Kidney glomerular epithelial cell (primary cell): ENCODE measurements at regions not wholly inside any gene's neighbourhood (a gene's known extent, or its start where the extent isn't known, plus 50 kb on each side); places are given as distances from the start of the nearest gene placed in this dataset.
A peak's percentile ranks its signal among the peaks of the same experiment; 100 is the strongest.
"Not testable (repeated sequence)": the region's sequence is repeated elsewhere in the genome, so short reads cannot be mapped to it uniquely, and the experiment has no call there.

Source experiments
- DNase-seq: peaks from one replicate; lab custom pipeline; 2025; lab: John Stamatoyannopoulos, UW

DNA sequence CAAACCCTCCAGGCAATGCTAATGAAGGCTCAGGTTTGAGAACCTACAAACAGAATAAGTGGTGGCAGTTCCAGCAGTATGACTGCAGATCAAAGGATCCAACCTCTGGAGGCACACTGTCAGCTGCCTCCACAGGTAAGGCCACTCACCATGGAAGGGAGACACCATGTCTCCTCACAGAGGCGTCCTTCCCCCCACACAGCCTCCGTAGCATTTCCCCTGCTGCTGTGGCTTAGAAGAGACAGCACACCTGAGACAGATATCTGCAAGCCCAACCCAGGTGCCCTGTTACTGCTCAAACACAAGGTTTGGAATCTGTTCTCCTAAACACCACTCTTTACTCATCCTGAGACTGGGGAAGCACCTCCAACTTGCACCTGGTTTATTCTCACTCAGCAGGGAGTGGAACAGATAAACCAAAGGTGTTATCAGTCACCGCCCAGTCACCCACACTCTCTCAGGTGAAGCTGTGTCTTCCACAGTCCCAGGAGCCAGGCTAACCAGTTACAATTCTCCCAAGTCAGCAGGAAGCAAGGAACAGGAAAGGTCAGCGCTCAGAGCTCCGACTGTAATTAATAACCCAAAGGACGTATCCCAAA is 311.2 kb downstream of the FOXO1 start:
- no peak for DNase-seq

DNA sequence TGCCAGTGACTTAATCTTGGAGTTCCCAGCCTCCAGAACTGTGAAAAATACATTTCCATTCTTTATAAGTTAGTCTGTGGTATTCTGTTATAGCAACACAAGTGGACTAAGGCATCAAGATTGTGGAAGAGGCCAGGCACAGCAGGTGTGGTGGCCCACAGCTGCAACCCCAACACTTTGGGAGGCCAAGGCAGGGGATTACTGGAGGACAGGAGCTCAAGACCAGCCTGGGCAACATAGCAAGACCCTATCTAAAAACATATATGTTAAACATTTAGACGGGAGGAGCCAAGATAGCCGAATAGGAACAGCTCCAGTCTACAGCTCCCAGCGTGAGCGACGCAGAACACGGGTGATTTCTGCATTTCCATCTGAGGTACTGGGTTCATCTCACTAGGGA is 310.4 kb downstream of the FOXO1 start:
- DNase-seq, result no peak

DNA sequence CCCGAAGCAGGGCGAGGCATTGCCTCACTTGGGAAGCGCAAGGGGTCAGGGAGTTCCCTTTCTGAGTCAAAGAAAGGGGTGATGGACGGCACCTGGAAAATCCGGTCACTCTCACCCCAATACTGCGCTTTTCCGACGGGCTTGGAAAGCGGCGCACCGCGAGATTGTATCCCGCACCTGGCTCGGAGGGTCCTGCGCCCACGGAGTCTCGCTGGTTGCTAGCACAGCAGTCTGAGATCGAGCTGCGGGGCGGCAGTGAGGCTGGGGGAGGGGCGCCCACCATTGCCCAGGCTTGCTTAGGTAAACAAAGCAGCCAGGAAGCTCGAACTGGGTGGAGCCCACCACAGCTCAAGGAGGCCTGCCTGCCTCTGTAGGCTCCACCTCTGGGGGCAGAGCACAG is 310.0 kb downstream of the FOXO1 start:
- not testable (repeated sequence) for DNase-seq

DNA sequence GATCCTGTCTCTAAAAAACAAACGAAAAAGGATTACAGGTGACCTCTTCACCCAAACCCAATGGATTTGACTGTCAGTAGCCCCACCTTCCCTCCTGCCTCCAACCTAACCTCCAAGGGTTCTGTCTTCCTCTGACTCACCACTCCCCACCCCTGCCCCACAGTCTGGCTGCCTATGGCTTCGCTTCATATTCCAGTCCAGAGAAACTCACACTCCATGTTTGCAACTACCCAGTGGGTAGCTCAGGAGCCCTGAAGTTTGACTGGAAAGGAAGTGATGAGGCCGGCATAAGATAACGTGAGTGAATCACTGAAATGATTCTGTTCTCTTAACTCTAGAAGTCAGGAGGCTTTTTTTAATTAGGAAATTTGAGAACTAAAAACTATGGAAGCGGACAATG is 303.9 kb downstream of the FOXO1 start:
- DNase-seq, result no peak

DNA sequence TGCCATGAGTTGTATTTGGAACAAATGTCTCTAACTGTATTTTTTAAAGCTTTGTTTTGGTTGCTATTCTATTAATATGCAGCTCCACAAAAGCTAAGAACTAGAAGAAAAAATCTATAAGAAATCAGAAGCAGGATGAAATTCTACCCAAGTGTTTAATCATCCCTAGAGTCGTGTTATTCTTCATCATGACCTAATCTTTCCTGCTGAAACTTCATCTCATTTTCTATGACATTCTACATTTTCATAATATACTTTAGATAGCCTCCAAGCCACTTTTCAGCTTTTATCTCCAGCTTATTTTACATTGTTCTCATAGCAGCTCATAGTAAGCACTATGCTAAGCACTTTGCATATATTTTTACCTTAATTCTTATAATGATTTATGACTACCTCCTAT is 302.8 kb downstream of the FOXO1 start:
- no peak for DNase-seq

DNA sequence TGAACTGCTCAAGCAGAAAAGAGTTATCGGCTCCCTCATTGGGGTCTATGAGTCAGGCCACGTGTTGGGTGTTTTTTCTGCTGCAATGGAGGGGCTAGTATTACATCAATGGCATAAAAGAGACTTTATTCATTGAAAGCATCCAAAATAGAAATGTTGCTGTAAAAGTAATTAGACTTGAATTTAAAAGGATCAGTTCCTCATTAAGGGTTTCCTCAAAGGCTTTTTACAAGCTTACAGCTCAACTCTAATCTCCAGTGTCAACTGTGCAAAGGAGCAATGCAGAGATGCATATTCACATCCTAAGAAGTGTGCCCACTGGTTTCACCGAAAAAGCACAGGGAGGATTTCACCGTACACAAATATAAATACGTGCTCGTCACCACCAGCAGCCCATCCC is 300.3 kb downstream of the FOXO1 start:
- no peak for DNase-seq

DNA sequence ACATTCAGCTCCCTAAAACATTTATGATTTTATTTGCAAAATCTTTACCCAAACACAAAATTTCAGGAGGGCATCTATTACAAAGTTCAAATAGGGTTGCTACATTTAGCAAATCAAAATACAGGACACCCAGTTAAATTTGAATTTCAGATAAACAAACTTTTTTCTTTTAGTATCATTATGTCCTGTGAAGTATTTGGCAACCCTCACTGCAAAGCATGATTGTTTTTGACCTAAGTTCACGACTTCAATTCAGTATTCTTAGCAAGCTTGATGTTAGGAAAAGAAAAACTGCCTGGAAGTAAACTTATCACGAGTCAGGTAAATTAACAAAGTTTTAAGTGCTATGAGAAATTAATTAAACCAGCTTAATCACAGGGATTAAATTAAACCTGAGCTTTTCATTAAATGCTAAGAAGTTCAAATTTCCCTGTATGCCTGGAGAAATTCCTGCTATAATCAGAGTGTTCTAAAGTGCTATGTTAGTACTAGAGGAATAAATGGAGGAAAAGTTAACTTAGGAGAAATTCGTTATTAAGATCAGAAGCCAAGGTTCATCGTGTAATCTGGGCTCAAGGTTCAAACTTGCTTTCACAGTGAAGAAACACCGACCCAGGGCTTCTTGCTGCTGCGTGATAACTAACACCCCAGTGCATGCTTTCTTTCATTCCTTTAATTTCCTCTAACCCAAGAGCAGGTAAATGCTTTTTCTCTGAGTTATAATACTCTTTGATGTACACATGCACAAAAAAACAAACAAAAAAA is 298.1 kb downstream of the FOXO1 start:
- no peak for DNase-seq

DNA sequence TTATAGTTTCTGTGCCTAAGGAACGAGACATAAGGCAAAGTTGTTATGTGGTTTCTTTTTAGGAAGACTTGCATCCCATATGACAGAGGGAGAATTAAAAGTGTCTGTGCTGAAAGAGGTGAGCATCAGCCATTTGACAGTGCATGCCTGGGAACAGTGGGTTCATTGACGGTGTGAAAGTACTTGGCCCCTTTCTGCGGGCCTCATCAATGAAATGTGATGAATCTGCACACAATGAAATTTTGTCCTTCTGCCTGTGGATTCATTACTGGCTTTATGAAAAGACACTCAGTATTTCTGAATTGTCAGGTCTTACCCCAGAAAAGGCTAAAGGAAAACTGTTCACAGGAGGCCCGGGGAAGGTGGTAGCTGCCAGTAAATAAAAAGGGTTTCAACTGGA is 295.8 kb downstream of the FOXO1 start:
- DNase-seq, result no peak

DNA sequence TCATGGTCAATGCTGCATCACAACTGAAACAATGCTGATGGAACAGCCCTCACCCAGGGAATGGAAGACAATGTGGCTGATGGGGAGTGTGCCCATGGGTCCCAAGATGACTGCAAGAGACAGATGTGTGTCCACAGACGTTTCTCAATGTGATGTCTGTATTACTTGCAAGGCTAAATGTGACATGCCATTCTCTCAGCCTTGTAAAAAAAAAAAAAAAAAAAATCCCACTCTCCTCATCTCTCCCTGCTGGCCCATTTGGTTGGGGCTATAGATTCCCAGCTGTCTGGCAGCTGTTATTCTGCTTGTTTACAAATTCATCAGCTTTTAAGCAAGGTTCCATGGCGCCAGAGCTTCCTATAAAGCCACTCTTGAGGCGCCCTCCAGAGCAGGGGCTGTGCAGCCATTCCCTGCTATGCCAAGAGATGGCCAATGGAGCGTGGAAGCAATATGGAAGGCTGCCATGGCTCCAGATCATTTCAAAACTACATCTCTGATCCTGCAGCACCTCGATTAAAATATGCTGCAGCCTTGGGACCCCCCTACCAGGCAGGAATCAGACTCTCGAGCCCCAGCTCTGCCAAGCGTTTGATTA is 294.8 kb downstream of the FOXO1 start:
- DNase-seq, result no peak

DNA sequence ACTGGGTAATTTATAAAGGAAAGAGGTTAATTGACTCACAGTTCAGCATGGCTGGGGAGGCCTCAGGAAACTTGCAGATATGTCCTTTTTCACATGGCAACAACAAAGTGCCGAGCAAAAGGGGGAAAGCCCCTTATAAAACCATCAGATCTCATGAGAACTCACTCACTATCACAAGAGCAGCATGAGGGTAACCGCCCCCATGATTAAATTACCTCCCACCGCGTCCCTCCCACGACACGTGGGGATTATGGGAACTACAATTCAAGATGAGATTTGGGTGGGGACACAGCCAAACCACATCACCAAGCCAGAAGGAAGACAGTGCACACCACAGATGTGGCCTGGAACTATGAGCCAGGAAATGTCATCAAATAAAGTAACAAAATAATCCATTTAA is 292.8 kb downstream of the FOXO1 start:
- DNase-seq, result not testable (repeated sequence)

DNA sequence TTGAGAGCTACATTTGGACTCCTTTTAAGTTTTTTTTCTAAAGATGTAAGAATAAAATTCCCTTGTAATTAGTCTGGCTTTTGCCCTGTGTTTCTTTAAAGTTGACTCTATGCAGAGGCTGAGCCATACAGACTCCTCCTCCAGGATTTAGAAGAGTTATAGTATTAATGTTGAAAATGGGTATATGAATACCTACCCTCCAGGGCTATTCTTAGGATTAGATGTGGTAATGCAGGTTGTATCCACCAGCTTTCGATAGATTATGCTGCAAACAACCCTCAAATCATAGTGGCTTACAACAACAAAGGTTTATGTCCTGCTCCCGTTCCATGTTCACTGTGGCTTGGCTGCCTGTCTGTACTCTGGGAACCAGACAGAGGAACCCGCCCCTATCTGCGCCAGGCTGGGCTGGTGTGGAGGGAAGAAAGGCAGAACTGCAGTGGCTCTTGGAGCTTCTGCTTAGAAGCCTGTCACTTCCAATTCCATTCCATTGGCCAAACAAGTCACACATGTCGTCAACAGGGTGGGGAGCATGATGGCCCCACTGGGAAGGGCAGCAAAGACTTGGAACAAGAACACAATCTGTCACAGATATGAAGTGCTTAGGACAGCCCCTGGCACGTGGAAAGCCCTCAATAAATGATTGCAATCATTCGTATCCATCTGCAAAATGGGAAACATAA is 290.8 kb downstream of the FOXO1 start:
- DNase-seq, result no peak

DNA sequence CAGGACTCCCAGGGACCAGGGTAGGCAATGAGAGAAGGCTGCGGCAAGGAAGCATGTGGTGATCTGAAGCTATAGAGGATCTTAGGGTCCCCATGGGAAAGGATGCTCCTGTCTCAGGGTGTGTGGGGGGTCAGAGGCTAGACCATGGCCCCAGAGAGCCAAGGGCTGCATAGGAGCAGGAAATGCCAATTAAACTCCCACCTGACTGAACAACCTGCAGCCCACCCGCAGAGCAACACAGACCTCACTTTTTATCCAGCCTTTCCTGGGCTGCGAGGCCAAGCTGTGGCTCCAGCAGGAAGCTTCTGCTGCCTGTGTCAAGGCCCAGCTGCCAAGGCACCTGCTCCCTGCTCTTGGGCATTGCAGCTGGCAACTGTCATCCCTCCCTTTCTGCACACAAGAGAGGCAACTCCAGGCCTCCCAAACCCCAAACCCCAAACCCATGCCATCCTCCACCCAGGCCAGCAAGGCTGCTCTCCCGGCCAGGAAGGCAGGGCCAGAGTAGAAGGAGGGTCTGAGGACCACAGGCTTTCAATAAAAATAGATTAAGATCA is 290.1 kb downstream of the FOXO1 start:
- no peak for DNase-seq

DNA sequence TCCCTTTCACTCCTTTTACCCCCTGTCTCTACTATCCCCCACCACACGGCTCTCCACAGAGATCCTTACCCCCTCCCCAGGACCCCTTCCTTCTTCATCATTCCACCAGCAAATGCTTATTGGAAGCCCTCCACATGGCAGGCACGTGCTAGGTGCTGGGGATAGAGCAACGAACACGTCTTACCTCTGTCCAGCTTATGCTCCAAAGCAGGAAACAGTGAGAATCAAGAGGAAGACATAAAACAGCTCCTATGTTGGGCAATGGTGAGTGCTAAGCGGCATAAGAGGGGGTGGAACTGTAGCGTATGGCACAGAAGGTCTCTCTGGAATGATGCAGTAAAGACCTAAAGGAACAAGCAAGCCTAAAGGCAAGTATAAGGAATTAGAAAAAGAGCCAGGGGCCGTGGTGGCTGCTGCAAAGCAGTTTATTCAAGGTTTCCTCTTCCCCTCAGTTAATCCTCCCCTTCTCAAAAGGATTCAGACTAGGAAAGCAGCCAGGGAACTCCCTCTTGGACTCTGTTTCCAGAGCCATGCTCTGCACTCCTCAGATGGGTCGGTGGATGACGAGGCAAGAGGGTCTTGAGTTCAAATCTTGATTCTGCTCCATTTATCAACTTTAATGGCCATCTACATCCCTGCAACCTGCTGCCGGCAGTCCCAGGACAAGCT is 289.4 kb downstream of the FOXO1 start:
- DNase-seq, result no peak

DNA sequence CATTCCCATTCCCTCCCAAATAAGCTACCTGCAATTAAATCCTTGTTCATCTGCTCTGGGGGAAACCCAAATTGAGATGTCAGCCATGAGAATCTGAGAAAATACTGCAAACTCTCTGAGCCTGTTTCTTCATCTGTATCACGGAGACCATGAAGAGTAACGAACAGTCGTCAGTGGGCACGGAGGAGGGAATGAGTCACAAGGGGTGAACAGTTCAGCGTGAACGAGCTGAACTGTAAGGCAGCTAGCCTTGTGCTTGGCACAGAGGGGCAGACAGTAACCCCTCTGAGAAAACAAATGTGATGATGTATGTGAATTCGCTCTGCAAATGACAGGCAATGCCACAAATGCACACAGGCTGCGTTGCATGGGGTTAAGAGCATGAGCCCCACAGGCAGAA is 288.7 kb downstream of the FOXO1 start:
- DNase-seq, result peak; percentile 80

DNA sequence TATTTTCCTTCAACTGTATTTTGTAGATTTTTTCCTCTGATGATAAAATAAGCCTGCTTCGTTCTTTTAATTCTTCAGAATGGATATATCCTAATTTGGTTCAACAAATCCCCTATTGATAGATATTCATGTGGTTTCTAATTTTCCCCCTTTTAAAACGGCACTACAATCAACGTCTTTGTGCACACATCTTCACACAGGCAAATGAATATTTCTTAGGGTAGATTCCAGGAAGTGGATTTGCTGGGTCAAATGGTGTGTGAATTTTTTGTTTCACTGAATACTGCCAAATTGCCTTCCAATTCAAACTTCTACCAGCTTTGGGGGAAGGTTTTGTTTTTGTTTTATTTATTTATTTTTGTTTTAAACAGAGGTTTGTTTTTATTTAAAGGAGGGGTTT is 287.2 kb downstream of the FOXO1 start:
- no peak for DNase-seq

DNA sequence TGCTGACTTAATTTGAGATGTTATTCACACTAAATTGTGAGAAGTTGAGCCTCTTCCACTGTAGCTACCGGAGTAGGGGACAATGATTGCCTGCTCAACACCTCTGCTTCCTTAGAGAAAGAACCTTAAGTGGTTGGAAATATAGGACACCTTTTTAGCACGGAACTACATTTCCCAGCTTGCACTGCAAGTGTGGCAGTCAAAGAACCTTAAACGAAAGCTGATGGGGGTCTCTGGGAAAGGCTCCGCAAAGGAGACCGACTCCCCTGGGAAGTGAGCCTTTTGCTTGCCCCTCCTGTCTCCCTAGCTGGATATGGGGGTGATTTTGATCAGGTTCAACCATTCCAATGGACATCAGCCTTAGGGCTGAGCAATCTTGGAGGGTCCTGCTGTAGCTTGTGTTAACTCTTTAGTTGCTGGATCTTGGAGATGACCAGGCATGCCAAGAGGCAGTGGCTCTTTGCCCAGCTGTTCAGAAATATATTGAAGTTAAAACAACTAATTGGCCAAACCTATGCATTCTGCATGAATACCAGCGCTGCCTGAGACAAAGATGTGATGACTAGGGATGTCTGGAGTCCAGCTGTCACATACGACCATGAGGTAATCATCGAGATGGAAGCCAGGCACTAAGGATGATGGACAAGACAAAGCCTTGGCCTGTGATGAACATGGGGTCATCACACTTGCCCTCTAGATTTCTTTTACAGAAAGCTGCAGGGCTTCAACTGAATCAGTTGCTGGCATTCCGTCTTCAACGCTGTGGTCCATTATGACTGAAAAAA is 286.5 kb downstream of the FOXO1 start:
- no peak for DNase-seq

DNA sequence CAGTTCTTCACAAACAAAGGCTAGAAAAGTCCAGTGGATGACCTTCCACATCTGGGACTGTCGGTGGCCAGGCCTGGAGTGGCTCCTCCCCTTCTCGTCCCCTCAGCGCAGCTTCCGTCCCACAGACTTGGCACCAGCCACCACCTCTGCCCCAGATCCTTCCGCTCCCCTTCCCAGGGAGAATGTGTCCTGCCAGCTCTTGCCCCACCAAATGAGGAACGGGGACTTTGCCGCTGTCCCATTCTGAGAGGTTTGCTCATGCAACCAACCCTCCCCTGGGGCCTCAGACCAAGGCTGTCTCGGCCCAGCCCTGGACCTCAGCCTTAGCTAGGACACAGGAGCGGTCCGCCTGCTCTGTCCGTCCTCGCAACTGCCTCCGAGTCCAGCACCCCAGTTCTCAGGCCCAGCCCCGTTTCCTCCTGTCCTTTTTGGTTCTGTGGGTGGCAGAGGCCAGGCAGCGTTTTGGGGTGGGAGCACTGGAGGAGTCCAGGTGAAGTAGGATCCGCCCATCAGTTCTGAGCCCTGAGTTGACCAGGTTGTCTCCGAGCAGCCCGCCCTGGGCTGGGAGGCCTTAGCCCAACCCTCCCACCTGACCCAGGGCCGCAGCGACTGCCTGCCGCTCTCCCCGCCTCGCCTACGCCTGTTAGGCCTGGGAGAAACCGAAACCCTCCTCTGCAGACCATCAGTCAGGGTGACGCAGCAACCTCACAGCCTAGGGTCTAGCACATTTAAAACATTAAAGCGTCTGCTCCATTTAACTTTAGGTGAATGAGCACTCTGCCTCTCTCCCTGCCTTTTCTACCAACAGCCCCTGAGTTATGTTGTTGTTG is 284.3 kb downstream of the FOXO1 start:
- DNase-seq, result no peak

DNA sequence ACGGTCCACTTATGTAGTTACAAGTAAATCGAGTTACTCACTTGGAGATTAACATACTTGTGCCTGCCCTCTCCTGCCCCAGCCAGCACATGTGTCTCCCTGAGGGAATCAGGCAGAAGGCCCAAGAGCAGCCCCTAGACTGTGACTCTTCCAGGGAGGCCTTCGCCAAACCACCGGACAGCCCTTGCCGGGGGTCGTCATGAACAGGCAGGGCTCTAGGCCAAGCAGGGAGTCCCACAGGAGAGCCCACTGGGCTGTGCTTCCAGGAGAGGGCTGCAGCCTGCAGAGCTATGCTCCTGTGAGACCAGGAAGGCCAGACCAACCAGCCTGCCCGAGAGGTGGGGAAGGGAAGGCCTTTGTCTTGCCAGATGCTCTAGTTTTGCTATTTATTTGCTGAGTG is 283.3 kb downstream of the FOXO1 start:
- no peak for DNase-seq

DNA sequence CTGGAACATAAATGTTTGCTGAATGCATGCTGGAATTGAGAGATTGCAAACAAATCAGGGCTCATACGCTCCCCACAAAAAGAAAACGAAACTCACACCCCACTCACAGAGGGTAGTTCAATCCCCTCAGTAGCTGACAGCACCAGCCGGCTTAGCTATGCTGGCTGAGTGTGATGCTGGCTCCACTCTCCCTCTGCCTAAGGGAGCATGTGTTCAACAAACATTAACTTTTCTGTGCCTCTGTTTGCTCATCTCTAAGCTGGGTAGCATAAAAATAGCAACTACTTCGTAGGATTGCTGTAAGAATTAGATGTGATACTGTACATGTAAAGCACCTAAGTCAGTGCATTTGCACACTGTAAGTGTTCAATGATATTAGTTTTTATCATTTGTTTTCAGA is 282.6 kb downstream of the FOXO1 start:
- DNase-seq, result no peak
